GM10248 (cell line): ENCODE measurements at regions not wholly inside any gene's neighbourhood (a gene's known extent, or its start where the extent isn't known, plus 50 kb on each side); places are given as distances from the start of the nearest gene placed in this dataset.

Experiments
- CTCF ChIA-PET: fragments of 300-600 bp; sonication (Branson Sonifier 250); formaldehyde crosslinking; extraction: SDS; loops from one replicate; lab custom pipeline; 2021; ENCODE audit warnings: antibody characterized with exemption; lab: Yijun Ruan, JAX
- POLR2A ChIA-PET: fragments of 350-650 bp; sonication (Branson Sonifier 250); formaldehyde crosslinking; extraction: SDS; loops from one replicate; lab custom pipeline; 2020; ENCODE audit warnings: antibody characterized with exemption; lab: Yijun Ruan, JAX
- DNase-seq: peaks from one replicate; pipeline ENCODE4 v3.0.0; 2012; ENCODE audit errors: extremely low spot score
- TF ChIP-seq, protein P1 (sequence below): IDR thresholded peaks from 2 replicates; pipeline ENCODE4 v1.5.1; 2012; ENCODE audit warnings: mild to moderate bottlenecking, low read depth; ENCODE audit errors: extremely low read depth, missing control alignments, control extremely low read depth

DNA sequence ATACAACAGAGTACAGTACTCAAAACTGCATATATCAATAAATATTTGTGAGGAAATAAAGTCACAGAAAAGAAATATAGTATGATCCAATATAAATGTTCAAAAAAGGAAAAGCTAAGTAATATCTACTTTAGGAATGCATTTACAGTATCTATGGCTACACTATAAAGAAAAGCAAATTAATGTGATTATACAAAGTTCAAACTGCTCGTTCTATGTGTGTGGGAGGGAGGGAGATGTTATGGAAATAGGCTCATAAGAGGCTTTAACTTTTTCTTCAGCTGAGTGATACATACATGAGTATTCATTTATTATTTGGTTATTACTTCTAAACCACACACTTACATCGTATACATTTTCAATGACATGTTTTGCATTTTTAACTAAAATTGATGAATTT is 377.7 kb upstream of the AGTR1 start:
- ChIA-PET CTCF (interaction anchor here (1.9 kb wide), 1 partner anchor 11 kb away, joined by 4 read pairs; no protein-coding TSS in a partner anchor), POLR2A (no interaction called here)
- DNase-seq = no peak

DNA sequence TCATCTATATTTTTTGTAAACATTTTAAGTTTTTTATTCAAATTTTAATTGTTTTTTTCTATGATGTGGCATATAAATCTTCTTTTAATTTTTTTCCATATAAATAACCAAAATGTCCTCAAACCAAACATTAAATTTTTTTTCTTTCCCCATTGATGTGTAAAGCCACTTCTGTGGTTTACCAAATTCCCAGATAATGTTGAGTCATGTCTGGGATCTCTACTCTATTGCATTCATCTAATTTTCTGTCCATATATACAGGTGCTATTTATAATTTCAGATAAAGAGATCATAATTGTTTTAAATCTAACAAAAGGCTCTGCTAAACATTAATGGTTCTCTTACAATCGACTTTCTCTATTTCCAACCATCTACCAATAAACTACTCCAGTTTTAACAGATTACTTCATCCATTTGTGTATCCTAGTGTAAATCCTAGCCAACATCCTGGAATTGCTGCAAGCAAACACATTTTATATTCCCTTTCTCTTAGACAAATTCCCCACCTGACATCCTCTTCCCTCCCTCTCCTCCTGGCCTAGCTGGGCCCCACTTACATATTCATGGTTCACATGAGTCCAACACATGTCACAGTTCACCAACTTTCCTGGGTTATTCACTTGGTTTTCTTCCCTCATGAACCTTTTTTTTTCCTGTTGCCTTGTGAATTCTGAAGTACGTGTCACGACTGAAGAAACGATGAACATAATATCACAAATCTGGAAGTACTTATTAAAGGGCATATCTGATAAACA is 368.0 kb upstream of the AGTR1 start:
- ChIA-PET POLR2A (no interaction called here), CTCF (no interaction called here)
- TF ChIP-seq, protein P1, sequence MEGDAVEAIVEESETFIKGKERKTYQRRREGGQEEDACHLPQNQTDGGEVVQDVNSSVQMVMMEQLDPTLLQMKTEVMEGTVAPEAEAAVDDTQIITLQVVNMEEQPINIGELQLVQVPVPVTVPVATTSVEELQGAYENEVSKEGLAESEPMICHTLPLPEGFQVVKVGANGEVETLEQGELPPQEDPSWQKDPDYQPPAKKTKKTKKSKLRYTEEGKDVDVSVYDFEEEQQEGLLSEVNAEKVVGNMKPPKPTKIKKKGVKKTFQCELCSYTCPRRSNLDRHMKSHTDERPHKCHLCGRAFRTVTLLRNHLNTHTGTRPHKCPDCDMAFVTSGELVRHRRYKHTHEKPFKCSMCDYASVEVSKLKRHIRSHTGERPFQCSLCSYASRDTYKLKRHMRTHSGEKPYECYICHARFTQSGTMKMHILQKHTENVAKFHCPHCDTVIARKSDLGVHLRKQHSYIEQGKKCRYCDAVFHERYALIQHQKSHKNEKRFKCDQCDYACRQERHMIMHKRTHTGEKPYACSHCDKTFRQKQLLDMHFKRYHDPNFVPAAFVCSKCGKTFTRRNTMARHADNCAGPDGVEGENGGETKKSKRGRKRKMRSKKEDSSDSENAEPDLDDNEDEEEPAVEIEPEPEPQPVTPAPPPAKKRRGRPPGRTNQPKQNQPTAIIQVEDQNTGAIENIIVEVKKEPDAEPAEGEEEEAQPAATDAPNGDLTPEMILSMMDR = no peak
- DNase-seq = no peak

More for the DNA sequence above, 377.7 kb upstream of the AGTR1 start:
- TF ChIP-seq, protein P1 = no peak

DNA sequence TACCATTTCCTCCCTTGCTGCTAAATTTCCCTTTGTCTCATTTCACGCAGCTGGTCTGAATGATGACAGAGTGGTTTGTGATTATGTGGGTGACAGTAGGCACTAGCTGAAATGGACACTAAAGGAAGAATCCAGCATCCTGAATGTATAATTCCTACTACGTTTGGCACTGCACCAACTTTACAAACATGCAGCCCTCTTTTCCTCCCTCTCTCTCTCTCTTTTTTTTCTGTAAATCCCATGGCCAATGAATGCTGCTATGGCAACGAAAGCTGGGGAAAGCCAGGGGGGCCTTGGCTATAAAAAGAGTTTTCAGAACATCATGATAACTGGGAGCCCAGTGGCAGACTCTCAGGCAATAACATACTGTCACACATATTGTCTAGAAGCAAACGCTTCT is 367.2 kb upstream of the AGTR1 start:
- TF ChIP-seq, protein P1 = no peak
- ChIA-PET POLR2A (no interaction called here), CTCF (interaction anchor here (1.0 kb wide), 1 partner anchor 10 kb away, joined by 4 read pairs; no protein-coding TSS in a partner anchor)
- no peak for DNase-seq

DNA sequence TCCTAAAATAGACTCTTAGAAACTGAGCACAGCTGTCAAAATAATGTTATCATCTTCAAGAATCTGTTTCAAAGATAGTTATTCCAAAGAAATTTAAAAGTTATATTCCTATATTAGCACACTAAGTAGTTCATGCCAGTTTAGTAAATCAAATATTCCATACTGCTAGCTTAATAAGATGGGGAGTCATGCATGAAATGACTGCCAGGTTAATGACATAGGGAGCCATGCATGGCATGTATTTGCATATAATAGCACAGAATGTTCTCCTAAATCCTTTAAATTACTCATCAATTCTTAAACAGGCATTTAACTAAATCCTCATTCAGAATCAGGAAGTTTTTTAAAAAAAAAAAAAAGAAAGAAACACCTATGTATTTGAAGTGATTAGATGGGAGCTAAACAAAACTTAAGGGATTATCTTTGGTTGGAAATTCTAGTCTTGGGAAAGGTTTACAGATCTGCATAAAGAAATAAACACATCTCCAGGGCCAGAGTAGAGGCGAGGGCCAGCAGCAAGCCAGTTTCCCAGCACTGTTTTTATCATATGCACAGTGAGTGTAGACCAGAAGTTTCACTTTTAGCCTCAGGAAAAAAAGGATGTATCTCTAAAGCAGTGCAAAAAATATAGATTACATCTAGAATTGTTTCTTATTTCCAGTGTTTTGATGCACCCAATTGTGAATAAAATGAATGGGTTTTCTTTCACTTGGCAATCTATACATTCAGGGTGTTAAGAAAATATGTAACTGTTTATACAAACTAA is 366.4 kb upstream of the AGTR1 start:
- CTCF ChIA-PET = interaction anchor here (1.0 to 1.2 kb wide), 4 partner anchors 9 to 15 kb away, joined by 3 to 5 read pairs (median 4); no protein-coding TSS in a partner anchor
- POLR2A ChIA-PET = no interaction called here
- TF ChIP-seq, protein P1 = no peak
- no peak for DNase-seq

- TF ChIP-seq, protein P1 = no peak
- ChIA-PET CTCF (interaction anchor here (0.8 to 1.8 kb wide), 4 partner anchors 8 to 11 kb away, joined by 3 to 5 read pairs (median 4); no protein-coding TSS in a partner anchor), POLR2A (no interaction called here)
Measured at GRCh38 chr3:148332509-148332908, 365.2 kb upstream of the AGTR1 start.

DNA sequence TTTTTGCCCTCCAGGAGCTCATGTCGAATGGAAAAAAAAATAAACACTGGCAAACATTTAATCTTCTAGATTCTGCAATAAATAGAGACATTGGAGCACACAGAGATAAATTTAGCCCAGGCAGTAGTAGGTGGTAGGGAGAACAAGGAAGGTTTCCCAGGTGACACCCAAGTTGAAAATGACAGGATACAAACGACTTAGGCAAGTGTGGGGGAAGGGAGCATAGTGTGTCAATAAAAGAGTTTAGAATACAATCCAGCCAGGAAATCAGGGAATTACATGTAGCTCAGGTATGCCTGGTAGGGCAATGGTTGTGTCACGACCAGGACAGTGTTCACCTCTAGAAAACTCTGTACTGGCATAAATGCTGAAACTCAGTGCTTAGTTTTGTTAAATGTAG is 364.6 kb upstream of the AGTR1 start:
- no peak for DNase-seq
- POLR2A ChIA-PET = no interaction called here
- TF ChIP-seq, protein P1 = no peak
- CTCF ChIA-PET = interaction anchor here (1.8 kb wide), 1 partner anchor 10 kb away, joined by 4 read pairs; no protein-coding TSS in a partner anchor

More at GRCh38 chr3:148332509-148332908, 365.2 kb upstream of the AGTR1 start:
- DNase-seq = no peak
